GM23338 (cell line): ENCODE measurements at regions not wholly inside any gene's neighbourhood (a gene's known extent, or its start where the extent isn't known, plus 50 kb on each side); places are given as distances from the start of the nearest gene placed in this dataset.

ENCODE experiments used
- CREB1 ChIP-seq: fragments of 250-450 bp; sonication (Bioruptor Pico); IDR thresholded peaks from 2 replicates; pipeline ENCODE4 v1.5.0; 2020; ENCODE audit warnings: low read depth, mild to moderate bottlenecking, moderate library complexity
- EZH2 ChIP-seq: fragments of 200-600 bp; sonication (generic); IDR thresholded peaks from one replicate; pipeline ENCODE4 v1.8.0; 2017; ENCODE audit warnings: antibody characterized with exemption, mild to moderate bottlenecking, low read depth; ENCODE audit not compliant: unreplicated experiment
- EZH2phosphoT487 ChIP-seq: fragments of 200-600 bp; sonication (generic); IDR thresholded peaks from one replicate; pipeline ENCODE4 v1.8.1; 2018; ENCODE audit warnings: antibody characterized with exemption; ENCODE audit not compliant: unreplicated experiment
- POLR2AphosphoS5 ChIP-seq: IDR thresholded peaks from 2 replicates; pipeline ENCODE4 v1.6.1; 2016; ENCODE audit warnings: antibody characterized with exemption, low read depth
- STAT1 ChIP-seq: IDR thresholded peaks from one replicate; pipeline ENCODE4 v1.6.1; 2016; ENCODE audit warnings: antibody characterized with exemption; ENCODE audit not compliant: unreplicated experiment
- TF ChIP-seq, protein P1 (sequence below), 2 experiments: fragments of 200-600 bp in 1 of 2; sonication (generic) in 1 of 2; conservative IDR thresholded peaks; 2 replicates each; pipeline versions ENCODE4 v1.5.1 to v1.6.1; 2016 to 2017; ENCODE audit warnings: antibody characterized with exemption in 2 of 2, low read depth in 2 of 2, mild to moderate bottlenecking in 2 of 2, moderate library complexity in 1 of 2
- TF ChIP-seq, protein P2 (sequence below): fragments of 250-450 bp; sonication (Bioruptor Pico); IDR thresholded peaks from 2 replicates; pipeline ENCODE4 v1.5.0; 2020; ENCODE audit warnings: mild to moderate bottlenecking, moderate library complexity
- TF ChIP-seq, protein P3 (sequence below): IDR thresholded peaks from one replicate; pipeline ENCODE4 v1.6.1; 2018; ENCODE audit warnings: antibody characterized with exemption; ENCODE audit not compliant: unreplicated experiment
- TF ChIP-seq, protein P4 (sequence below): IDR thresholded peaks from 2 replicates; pipeline ENCODE4 v1.6.1; 2016; ENCODE audit warnings: antibody characterized with exemption

DNA sequence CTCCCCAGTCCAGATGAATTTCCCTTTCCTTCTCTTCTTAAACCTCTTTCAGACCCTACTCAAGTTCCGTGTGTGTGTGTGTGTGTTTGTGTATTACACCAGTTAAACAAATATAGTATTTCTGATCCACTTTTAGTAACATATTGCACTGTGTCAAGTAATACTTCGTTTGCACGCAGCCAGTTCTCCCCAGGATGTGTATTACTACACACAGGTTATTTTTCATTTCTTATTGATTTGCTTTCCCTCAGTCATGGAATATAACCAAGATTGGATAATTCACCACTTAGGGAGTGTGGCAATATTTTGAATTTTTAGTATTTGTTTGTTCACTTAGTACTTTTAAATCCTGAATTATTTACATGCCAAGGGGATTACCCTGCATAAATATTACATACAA lies 667.0 kb downstream of the NR2F2 start:
- TF ChIP-seq, protein P1, sequence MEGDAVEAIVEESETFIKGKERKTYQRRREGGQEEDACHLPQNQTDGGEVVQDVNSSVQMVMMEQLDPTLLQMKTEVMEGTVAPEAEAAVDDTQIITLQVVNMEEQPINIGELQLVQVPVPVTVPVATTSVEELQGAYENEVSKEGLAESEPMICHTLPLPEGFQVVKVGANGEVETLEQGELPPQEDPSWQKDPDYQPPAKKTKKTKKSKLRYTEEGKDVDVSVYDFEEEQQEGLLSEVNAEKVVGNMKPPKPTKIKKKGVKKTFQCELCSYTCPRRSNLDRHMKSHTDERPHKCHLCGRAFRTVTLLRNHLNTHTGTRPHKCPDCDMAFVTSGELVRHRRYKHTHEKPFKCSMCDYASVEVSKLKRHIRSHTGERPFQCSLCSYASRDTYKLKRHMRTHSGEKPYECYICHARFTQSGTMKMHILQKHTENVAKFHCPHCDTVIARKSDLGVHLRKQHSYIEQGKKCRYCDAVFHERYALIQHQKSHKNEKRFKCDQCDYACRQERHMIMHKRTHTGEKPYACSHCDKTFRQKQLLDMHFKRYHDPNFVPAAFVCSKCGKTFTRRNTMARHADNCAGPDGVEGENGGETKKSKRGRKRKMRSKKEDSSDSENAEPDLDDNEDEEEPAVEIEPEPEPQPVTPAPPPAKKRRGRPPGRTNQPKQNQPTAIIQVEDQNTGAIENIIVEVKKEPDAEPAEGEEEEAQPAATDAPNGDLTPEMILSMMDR (conservative IDR thresholded peaks at IDR 0.05; ENCODE audit: low read depth in 2 of 2), result no peak
- no peak for TF ChIP-seq EZH2
- TF ChIP-seq, protein P2, sequence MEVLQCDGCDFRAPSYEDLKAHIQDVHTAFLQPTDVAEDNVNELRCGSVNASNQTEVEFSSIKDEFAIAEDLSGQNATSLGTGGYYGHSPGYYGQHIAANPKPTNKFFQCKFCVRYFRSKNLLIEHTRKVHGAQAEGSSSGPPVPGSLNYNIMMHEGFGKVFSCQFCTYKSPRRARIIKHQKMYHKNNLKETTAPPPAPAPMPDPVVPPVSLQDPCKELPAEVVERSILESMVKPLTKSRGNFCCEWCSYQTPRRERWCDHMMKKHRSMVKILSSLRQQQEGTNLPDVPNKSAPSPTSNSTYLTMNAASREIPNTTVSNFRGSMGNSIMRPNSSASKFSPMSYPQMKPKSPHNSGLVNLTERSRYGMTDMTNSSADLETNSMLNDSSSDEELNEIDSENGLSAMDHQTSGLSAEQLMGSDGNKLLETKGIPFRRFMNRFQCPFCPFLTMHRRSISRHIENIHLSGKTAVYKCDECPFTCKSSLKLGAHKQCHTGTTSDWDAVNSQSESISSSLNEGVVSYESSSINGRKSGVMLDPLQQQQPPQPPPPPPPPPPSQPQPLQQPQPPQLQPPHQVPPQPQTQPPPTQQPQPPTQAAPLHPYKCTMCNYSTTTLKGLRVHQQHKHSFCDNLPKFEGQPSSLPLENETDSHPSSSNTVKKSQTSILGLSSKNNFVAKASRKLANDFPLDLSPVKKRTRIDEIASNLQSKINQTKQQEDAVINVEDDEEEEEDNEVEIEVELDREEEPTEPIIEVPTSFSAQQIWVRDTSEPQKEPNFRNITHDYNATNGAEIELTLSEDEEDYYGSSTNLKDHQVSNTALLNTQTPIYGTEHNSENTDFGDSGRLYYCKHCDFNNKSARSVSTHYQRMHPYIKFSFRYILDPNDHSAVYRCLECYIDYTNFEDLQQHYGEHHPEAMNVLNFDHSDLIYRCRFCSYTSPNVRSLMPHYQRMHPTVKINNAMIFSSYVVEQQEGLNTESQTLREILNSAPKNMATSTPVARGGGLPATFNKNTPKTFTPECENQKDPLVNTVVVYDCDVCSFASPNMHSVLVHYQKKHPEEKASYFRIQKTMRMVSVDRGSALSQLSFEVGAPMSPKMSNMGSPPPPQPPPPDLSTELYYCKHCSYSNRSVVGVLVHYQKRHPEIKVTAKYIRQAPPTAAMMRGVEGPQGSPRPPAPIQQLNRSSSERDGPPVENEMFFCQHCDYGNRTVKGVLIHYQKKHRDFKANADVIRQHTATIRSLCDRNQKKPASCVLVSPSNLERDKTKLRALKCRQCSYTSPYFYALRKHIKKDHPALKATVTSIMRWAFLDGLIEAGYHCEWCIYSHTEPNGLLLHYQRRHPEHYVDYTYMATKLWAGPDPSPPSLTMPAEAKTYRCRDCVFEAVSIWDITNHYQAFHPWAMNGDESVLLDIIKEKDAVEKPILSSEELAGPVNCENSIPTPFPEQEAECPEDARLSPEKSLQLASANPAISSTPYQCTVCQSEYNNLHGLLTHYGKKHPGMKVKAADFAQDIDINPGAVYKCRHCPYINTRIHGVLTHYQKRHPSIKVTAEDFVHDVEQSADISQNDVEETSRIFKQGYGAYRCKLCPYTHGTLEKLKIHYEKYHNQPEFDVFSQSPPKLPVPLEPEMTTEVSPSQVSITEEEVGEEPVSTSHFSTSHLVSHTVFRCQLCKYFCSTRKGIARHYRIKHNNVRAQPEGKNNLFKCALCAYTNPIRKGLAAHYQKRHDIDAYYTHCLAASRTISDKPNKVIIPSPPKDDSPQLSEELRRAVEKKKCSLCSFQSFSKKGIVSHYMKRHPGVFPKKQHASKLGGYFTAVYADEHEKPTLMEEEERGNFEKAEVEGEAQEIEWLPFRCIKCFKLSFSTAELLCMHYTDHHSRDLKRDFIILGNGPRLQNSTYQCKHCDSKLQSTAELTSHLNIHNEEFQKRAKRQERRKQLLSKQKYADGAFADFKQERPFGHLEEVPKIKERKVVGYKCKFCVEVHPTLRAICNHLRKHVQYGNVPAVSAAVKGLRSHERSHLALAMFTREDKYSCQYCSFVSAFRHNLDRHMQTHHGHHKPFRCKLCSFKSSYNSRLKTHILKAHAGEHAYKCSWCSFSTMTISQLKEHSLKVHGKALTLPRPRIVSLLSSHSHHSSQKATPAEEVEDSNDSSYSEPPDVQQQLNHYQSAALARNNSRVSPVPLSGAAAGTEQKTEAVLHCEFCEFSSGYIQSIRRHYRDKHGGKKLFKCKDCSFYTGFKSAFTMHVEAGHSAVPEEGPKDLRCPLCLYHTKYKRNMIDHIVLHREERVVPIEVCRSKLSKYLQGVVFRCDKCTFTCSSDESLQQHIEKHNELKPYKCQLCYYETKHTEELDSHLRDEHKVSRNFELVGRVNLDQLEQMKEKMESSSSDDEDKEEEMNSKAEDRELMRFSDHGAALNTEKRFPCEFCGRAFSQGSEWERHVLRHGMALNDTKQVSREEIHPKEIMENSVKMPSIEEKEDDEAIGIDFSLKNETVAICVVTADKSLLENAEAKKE (CRISPR knock-in tag), result no peak
- no peak for TF ChIP-seq POLR2AphosphoS5
- TF ChIP-seq, protein P3, sequence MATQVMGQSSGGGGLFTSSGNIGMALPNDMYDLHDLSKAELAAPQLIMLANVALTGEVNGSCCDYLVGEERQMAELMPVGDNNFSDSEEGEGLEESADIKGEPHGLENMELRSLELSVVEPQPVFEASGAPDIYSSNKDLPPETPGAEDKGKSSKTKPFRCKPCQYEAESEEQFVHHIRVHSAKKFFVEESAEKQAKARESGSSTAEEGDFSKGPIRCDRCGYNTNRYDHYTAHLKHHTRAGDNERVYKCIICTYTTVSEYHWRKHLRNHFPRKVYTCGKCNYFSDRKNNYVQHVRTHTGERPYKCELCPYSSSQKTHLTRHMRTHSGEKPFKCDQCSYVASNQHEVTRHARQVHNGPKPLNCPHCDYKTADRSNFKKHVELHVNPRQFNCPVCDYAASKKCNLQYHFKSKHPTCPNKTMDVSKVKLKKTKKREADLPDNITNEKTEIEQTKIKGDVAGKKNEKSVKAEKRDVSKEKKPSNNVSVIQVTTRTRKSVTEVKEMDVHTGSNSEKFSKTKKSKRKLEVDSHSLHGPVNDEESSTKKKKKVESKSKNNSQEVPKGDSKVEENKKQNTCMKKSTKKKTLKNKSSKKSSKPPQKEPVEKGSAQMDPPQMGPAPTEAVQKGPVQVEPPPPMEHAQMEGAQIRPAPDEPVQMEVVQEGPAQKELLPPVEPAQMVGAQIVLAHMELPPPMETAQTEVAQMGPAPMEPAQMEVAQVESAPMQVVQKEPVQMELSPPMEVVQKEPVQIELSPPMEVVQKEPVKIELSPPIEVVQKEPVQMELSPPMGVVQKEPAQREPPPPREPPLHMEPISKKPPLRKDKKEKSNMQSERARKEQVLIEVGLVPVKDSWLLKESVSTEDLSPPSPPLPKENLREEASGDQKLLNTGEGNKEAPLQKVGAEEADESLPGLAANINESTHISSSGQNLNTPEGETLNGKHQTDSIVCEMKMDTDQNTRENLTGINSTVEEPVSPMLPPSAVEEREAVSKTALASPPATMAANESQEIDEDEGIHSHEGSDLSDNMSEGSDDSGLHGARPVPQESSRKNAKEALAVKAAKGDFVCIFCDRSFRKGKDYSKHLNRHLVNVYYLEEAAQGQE, result no peak
- TF ChIP-seq CREB1 (CRISPR knock-in tag), result no peak
- TF ChIP-seq EZH2phosphoT487, result no peak
- no peak for TF ChIP-seq STAT1
- TF ChIP-seq, protein P4, sequence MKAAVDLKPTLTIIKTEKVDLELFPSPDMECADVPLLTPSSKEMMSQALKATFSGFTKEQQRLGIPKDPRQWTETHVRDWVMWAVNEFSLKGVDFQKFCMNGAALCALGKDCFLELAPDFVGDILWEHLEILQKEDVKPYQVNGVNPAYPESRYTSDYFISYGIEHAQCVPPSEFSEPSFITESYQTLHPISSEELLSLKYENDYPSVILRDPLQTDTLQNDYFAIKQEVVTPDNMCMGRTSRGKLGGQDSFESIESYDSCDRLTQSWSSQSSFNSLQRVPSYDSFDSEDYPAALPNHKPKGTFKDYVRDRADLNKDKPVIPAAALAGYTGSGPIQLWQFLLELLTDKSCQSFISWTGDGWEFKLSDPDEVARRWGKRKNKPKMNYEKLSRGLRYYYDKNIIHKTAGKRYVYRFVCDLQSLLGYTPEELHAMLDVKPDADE, result no peak
